ENCODE measurements at regions not wholly inside any gene's neighbourhood (a gene's known extent, or its start where the extent isn't known, plus 50 kb on each side); places are given as distances from the start of the nearest gene placed in this dataset.

DNA sequence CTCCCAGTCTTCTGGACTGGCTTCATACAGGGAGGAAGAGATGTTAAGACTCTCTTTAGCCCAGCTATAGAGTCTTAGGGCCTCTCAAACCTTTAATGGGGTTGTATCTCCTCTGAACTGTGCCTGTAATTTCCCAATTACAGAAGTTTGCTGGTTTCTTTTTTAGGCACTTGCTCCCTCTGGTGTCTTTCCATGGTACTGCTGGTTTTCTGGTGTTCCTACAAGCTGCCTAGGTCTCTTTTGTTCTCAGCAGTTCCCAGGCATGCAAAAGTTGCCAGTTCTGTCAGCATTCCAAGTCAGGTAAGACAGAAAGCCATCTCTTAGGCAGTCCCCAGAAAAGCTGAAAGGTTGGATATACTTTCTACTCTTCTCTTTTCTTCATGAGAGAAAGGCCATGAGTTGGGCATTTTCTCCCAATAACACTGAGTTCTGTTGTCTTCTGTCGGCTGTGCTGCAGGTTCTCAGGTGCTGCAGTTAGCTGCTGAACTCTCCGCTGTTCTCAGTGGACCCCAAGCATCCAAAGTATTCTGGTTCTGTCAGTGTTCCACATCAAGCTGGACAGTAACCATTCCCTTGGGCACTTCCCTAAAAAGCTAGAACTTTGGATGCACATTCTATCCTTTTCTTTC lies 54.4 kb upstream of the EHHADH start:
- TF ChIP-seq, protein P1, sequence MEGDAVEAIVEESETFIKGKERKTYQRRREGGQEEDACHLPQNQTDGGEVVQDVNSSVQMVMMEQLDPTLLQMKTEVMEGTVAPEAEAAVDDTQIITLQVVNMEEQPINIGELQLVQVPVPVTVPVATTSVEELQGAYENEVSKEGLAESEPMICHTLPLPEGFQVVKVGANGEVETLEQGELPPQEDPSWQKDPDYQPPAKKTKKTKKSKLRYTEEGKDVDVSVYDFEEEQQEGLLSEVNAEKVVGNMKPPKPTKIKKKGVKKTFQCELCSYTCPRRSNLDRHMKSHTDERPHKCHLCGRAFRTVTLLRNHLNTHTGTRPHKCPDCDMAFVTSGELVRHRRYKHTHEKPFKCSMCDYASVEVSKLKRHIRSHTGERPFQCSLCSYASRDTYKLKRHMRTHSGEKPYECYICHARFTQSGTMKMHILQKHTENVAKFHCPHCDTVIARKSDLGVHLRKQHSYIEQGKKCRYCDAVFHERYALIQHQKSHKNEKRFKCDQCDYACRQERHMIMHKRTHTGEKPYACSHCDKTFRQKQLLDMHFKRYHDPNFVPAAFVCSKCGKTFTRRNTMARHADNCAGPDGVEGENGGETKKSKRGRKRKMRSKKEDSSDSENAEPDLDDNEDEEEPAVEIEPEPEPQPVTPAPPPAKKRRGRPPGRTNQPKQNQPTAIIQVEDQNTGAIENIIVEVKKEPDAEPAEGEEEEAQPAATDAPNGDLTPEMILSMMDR (tag by site-specific recombination; IDR thresholded peaks at IDR 0.05) = no peak
- TF ChIP-seq ZNF23 (tag by site-specific recombination; IDR thresholded peaks at IDR 0.05; ENCODE audit: borderline replicate concordance) = no peak
- TF ChIP-seq ZNF404 (tag by site-specific recombination; IDR thresholded peaks at IDR 0.05) = no peak
- TF ChIP-seq, protein P2, sequence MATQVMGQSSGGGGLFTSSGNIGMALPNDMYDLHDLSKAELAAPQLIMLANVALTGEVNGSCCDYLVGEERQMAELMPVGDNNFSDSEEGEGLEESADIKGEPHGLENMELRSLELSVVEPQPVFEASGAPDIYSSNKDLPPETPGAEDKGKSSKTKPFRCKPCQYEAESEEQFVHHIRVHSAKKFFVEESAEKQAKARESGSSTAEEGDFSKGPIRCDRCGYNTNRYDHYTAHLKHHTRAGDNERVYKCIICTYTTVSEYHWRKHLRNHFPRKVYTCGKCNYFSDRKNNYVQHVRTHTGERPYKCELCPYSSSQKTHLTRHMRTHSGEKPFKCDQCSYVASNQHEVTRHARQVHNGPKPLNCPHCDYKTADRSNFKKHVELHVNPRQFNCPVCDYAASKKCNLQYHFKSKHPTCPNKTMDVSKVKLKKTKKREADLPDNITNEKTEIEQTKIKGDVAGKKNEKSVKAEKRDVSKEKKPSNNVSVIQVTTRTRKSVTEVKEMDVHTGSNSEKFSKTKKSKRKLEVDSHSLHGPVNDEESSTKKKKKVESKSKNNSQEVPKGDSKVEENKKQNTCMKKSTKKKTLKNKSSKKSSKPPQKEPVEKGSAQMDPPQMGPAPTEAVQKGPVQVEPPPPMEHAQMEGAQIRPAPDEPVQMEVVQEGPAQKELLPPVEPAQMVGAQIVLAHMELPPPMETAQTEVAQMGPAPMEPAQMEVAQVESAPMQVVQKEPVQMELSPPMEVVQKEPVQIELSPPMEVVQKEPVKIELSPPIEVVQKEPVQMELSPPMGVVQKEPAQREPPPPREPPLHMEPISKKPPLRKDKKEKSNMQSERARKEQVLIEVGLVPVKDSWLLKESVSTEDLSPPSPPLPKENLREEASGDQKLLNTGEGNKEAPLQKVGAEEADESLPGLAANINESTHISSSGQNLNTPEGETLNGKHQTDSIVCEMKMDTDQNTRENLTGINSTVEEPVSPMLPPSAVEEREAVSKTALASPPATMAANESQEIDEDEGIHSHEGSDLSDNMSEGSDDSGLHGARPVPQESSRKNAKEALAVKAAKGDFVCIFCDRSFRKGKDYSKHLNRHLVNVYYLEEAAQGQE (tag by site-specific recombination; IDR thresholded peaks at IDR 0.05) = no peak
- TF ChIP-seq ZNF350 (tag by site-specific recombination; IDR thresholded peaks at IDR 0.05) = no peak
- TF ChIP-seq, protein P3, sequence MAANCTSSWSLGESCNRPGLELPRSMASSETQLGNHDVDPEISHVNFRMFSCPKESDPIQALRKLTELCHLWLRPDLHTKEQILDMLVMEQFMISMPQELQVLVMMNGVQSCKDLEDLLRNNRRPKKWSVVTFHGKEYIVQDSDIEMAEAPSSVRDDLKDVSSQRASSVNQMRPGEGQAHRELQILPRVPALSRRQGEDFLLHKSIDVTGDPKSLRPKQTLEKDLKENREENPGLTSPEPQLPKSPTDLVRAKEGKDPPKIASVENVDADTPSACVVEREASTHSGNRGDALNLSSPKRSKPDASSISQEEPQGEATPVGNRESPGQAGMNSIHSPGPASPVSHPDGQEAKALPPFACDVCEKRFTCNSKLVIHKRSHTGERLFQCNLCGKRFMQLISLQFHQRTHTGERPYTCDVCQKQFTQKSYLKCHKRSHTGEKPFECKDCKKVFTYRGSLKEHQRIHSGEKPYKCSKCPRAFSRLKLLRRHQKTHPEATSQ (tag by site-specific recombination; IDR thresholded peaks at IDR 0.05) = no peak
- no peak for TF ChIP-seq KLF16 (tag by site-specific recombination; IDR thresholded peaks at IDR 0.05)
- no peak for TF ChIP-seq ZNF416 (tag by site-specific recombination; IDR thresholded peaks at IDR 0.05)
- TF ChIP-seq ZFP3 (tag by site-specific recombination; IDR thresholded peaks at IDR 0.05; ENCODE audit: low read depth) = no peak

Data from HEK293 (cell line).